ENCODE measurements at regions not wholly inside any gene's neighbourhood (a gene's known extent, or its start where the extent isn't known, plus 50 kb on each side); places are given as distances from the start of the nearest gene placed in this dataset.
"Not testable (repeated sequence)": the region's sequence is repeated elsewhere in the genome, so short reads cannot be mapped to it uniquely, and the experiment has no call there.

- DNase-seq (ENCODE audit: insufficient read length, low spot score) (no peak), FAIRE-seq (no peak)
These were observed 76.9 kb upstream of the SLCO2A1 start for GRCh38 chr3:134106580-134106979.

GRCh38 chr3:134105876-134106556, 76.3 kb upstream of the SLCO2A1 start:
- no peak for FAIRE-seq

GRCh38 chr3:134104031-134104430, 74.3 kb upstream of the SLCO2A1 start:
- FAIRE-seq (no peak), DNase-seq (ENCODE audit: insufficient read length, low spot score) (no peak)

More at GRCh38 chr3:134105876-134106556, 76.3 kb upstream of the SLCO2A1 start:
- DNase-seq (ENCODE audit: insufficient read length, low spot score) = no peak

- FAIRE-seq = no peak
- no peak for DNase-seq (ENCODE audit: insufficient read length, low spot score)
These were observed 73.7 kb upstream of the SLCO2A1 start for GRCh38 chr3:134103470-134103869.

GRCh38 chr3:134102976-134103375, 73.3 kb upstream of the SLCO2A1 start:
- DNase-seq (ENCODE audit: insufficient read length, low spot score) (no peak), FAIRE-seq (no peak)

GRCh38 chr3:134096214-134096613, 66.5 kb upstream of the SLCO2A1 start:
- not testable (repeated sequence) for DNase-seq (ENCODE audit: insufficient read length, low spot score); FAIRE-seq

GRCh38 chr3:134095005-134095404, 65.3 kb upstream of the SLCO2A1 start:
- FAIRE-seq = no peak
- no peak for DNase-seq (ENCODE audit: insufficient read length, low spot score)

GRCh38 chr3:134094491-134094890, 64.8 kb upstream of the SLCO2A1 start:
- FAIRE-seq = no peak
- DNase-seq (ENCODE audit: insufficient read length, low spot score) = no peak

- DNase-seq (ENCODE audit: insufficient read length, low spot score) (no peak), FAIRE-seq (no peak)
These were observed 64.2 kb upstream of the SLCO2A1 start for GRCh38 chr3:134093956-134094355.

- DNase-seq (ENCODE audit: insufficient read length, low spot score) (no peak), FAIRE-seq (peak; percentile 40)
These were observed 62.5 kb upstream of the SLCO2A1 start for GRCh38 chr3:134092208-134092701.

- DNase-seq (ENCODE audit: insufficient read length, low spot score) (no peak), FAIRE-seq (no peak)
These were observed 60.3 kb upstream of the SLCO2A1 start for GRCh38 chr3:134090031-134090430.

GRCh38 chr3:134087060-134087974, 57.6 kb upstream of the SLCO2A1 start:
- DNase-seq (ENCODE audit: insufficient read length, low spot score) (no peak), FAIRE-seq (no peak)

- FAIRE-seq = no peak
These were observed 56.9 kb upstream of the SLCO2A1 start for GRCh38 chr3:134086616-134087015.

GRCh38 chr3:134085034-134085775, 55.5 kb upstream of the SLCO2A1 start:
- FAIRE-seq = no peak
- DNase-seq (ENCODE audit: insufficient read length, low spot score) = no peak

More at GRCh38 chr3:134086616-134087015, 56.9 kb upstream of the SLCO2A1 start:
- DNase-seq (ENCODE audit: insufficient read length, low spot score) = no peak

GRCh38 chr3:134084242-134084950, 54.7 kb upstream of the SLCO2A1 start:
- FAIRE-seq (no peak), DNase-seq (ENCODE audit: insufficient read length, low spot score) (no peak)

GRCh38 chr3:134083626-134084241, 54.0 kb upstream of the SLCO2A1 start:
- DNase-seq (ENCODE audit: insufficient read length, low spot score) = no peak
- no peak for FAIRE-seq

- no peak for DNase-seq (ENCODE audit: insufficient read length, low spot score)
- FAIRE-seq = no peak
These were observed 53.3 kb upstream of the SLCO2A1 start for GRCh38 chr3:134083008-134083407.

GRCh38 chr3:134082582-134082981, 52.9 kb upstream of the SLCO2A1 start:
- no peak for FAIRE-seq

GRCh38 chr3:134081211-134081610, 51.5 kb upstream of the SLCO2A1 start:
- FAIRE-seq = no peak

More at GRCh38 chr3:134082582-134082981, 52.9 kb upstream of the SLCO2A1 start:
- DNase-seq (ENCODE audit: insufficient read length, low spot score) = no peak

GRCh38 chr3:134080761-134081160, 51.0 kb upstream of the SLCO2A1 start:
- DNase-seq (ENCODE audit: insufficient read length, low spot score) = no peak
- no peak for FAIRE-seq

More at GRCh38 chr3:134081211-134081610, 51.5 kb upstream of the SLCO2A1 start:
- no peak for DNase-seq (ENCODE audit: insufficient read length, low spot score)
